ENCODE measurements at regions not wholly inside any gene's neighbourhood (a gene's known extent, or its start where the extent isn't known, plus 50 kb on each side); places are given as distances from the start of the nearest gene placed in this dataset.

GRCh38 chr1:213507472-213508223, 456.6 kb downstream of the RPS6KC1 start:
- TF ChIP-seq CTCF (IDR thresholded peaks at IDR 0.05; ENCODE audit: poor library complexity) (no peak), EZH2phosphoT487 (IDR thresholded peaks at IDR 0.05; ENCODE audit: low read depth, severe bottlenecking, unreplicated experiment) (no peak), EZH2 (IDR thresholded peaks at IDR 0.05; ENCODE audit: borderline replicate concordance) (no peak)

Measured in hepatocyte (in vitro differentiated cells).